SU-DHL-6 (cell line): ENCODE measurements at regions not wholly inside any gene's neighbourhood (a gene's known extent, or its start where the extent isn't known, plus 50 kb on each side); places are given as distances from the start of the nearest gene placed in this dataset.

ENCODE experiments used
- CTCF ChIP-seq: fragments of 200-600 bp; sonication (generic); IDR thresholded peaks from one replicate; pipeline ENCODE4 v1.5.1; 2017; ENCODE audit warnings: antibody characterized with exemption, mild to moderate bottlenecking, low read length, moderate library complexity; ENCODE audit not compliant: insufficient read depth, poor library complexity, severe bottlenecking
- EZH2phosphoT487 ChIP-seq: fragments of 200-600 bp; sonication (generic), shearing (Covaris generic); conservative IDR thresholded peaks from 2 replicates; pipeline ENCODE4 v1.6.1; 2018; ENCODE audit warnings: mild to moderate bottlenecking, antibody characterized with exemption, low read length, moderate library complexity, mixed read lengths

DNA sequence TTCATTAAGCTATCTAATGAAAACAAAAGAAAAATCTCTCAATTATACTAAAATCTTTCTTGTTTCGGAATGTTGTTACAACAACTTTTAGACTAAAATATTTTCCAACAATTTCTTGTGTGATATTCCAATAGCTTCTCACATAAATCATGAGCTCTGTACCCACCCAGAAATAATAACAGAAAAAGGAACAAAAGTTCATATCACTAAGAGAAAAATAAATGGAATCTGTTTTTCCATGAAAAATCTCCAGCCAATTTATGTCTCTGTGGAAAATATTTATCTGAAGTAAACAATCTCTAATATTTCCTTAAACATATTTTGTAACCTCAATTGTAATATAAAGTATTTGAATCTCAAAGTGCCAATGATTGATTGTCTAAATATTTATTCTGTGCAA, 628.6 kb upstream of the ANKRD30A start:
- TF ChIP-seq CTCF (no peak), EZH2phosphoT487 (no peak)
